H1 (cell line): ENCODE measurements at regions not wholly inside any gene's neighbourhood (a gene's known extent, or its start where the extent isn't known, plus 50 kb on each side); places are given as distances from the start of the nearest gene placed in this dataset.

Experiments
- CTCF ChIA-PET: fragments of 300-600 bp; sonication (Branson Sonifier 250); formaldehyde crosslinking; loops from one replicate; lab custom pipeline; 2021; ENCODE audit not compliant: partially characterized antibody; lab: Charles Lee
- POLR2A ChIA-PET: fragments of 300-600 bp; sonication (Branson Sonifier 250); formaldehyde crosslinking; loops from one replicate; lab custom pipeline; 2021; ENCODE audit warnings: inconsistent platforms; ENCODE audit not compliant: partially characterized antibody; lab: Charles Lee
- DNase-seq, 2 experiments: peaks; one replicate each; pipeline versions ENCODE4 v3.0.0 to v3.0.0-alpha.2; 2010 to 2022; ENCODE audit warnings: low spot score in 2 of 2, low read depth in 1 of 2, mixed read lengths in 1 of 2
- FAIRE-seq: peaks from 2 replicates; lab custom pipeline; 2011; peaks lifted over from hg19 to GRCh38; lab: Jason Lieb, UNC
- H2AFZ ChIP-seq: 2 replicates; pipeline ENCODE4 v1.8.1; 2012; ENCODE audit warnings: low read length, inconsistent platforms
- H2AK5ac ChIP-seq: 2 replicates; pipeline ENCODE4 v1.6.1; 2013; ENCODE audit warnings: low read depth, low read length
- H2BK120ac ChIP-seq: replicated peaks from 2 replicates; pipeline ENCODE3; 2013; ENCODE audit warnings: low read depth, low read length, inconsistent platforms
- H2BK12ac ChIP-seq: 2 replicates; pipeline ENCODE4 v1.6.1; 2013; ENCODE audit warnings: low read depth, low read length
- H2BK15ac ChIP-seq: 2 replicates; pipeline ENCODE4 v1.6.1; 2013; ENCODE audit warnings: low read length
- H2BK20ac ChIP-seq: 2 replicates; pipeline ENCODE4 v1.6.1; 2013; ENCODE audit warnings: low read length
- H2BK5ac ChIP-seq: 2 replicates; pipeline ENCODE4 v1.6.1; 2013; ENCODE audit warnings: low read depth, low read length
- H3K14ac ChIP-seq: 2 replicates; pipeline ENCODE4 v1.6.1; 2013; ENCODE audit warnings: inconsistent platforms; ENCODE audit not compliant: insufficient read length
- H3K18ac ChIP-seq: 2 replicates; pipeline ENCODE4 v1.6.1; 2013; ENCODE audit warnings: low read length; ENCODE audit errors: extremely low read depth
- H3K23ac ChIP-seq: 2 replicates; pipeline ENCODE4 v1.6.1; 2013; ENCODE audit warnings: inconsistent platforms; ENCODE audit not compliant: insufficient read length
- H3K23me2 ChIP-seq: 2 replicates; pipeline ENCODE4 v1.6.1; 2013; ENCODE audit warnings: low read depth, low read length
- H3K27ac ChIP-seq: 2 replicates; pipeline ENCODE4 v1.6.1; 2011; ENCODE audit warnings: low read depth, low read length, inconsistent platforms
- H3K27me3 ChIP-seq, 4 experiments: replicated peaks in 1 of 4; 1 replicate in 1 of 4; 2 replicates in 3 of 4; pipeline versions ENCODE4 v1.6.1 to v1.8.1; 2011 to 2013; ENCODE audit warnings: low read length in 3 of 4, mild to moderate bottlenecking in 3 of 4, inconsistent platforms in 2 of 4, mixed read lengths in 2 of 4, moderate library complexity in 1 of 4; ENCODE audit not compliant: control insufficient read depth in 3 of 4, insufficient read depth in 3 of 4; ENCODE audit errors: extremely low read depth in 1 of 4
- H3K36me3 ChIP-seq, 4 experiments: 2 replicates each; pipeline versions ENCODE4 v1.6.1 to v1.8.1; 2011 to 2013; ENCODE audit warnings: mild to moderate bottlenecking in 4 of 4, low read length in 3 of 4, moderate library complexity in 2 of 4, control low read depth in 1 of 4, inconsistent platforms in 1 of 4; ENCODE audit not compliant: insufficient read depth in 4 of 4, control insufficient read depth in 2 of 4
- H3K4ac ChIP-seq: replicated peaks from 2 replicates; pipeline ENCODE3; 2013; ENCODE audit warnings: low read length, low read depth, mixed read lengths, inconsistent platforms; ENCODE audit not compliant: insufficient read length
- H3K4me1 ChIP-seq, 4 experiments: replicated peaks in 1 of 4; 1 replicate in 1 of 4; 2 replicates in 3 of 4; pipeline versions ENCODE4 v1.6.1 to v1.8.1; 2011 to 2013; ENCODE audit warnings: low read length in 3 of 4, inconsistent platforms in 2 of 4, mixed read lengths in 1 of 4; ENCODE audit not compliant: insufficient read depth in 4 of 4, control insufficient read depth in 3 of 4
- H3K4me2 ChIP-seq, 2 experiments: 2 replicates each; pipeline versions ENCODE4 v1.6.1 to v1.8.1; 2011 to 2013; ENCODE audit warnings: low read depth in 2 of 2, low read length in 2 of 2, control low read depth in 1 of 2, inconsistent platforms in 1 of 2, mild to moderate bottlenecking in 1 of 2; ENCODE audit not compliant: insufficient read depth in 1 of 2
- H3K4me3 ChIP-seq, 4 experiments: fragments of 200-600, 300-600 bp in 1 of 4; sonication (generic), shearing (Covaris generic), sonication (Bioruptor Twin) in 1 of 4; 2 replicates each; pipeline versions ENCODE4 v1.5.1 to v1.8.1; 2011 to 2016; ENCODE audit warnings: low read length in 4 of 4, low read depth in 3 of 4, control low read depth in 2 of 4, inconsistent platforms in 2 of 4, mild to moderate bottlenecking in 2 of 4, mixed read lengths in 1 of 4, moderate library complexity in 1 of 4; ENCODE audit not compliant: insufficient read depth in 2 of 4; ENCODE audit errors: extremely low read depth in 1 of 4
- H3K56ac ChIP-seq: replicated peaks from 2 replicates; pipeline ENCODE3; 2013; ENCODE audit warnings: low read depth, mild to moderate bottlenecking, mixed read lengths, low read length, inconsistent platforms; ENCODE audit not compliant: insufficient read length
- H3K79me1 ChIP-seq: 2 replicates; pipeline ENCODE4 v1.6.1; 2013; ENCODE audit warnings: low read depth, low read length, control low read depth
- H3K79me2 ChIP-seq, 2 experiments: 2 replicates each; pipeline versions ENCODE4 v1.6.1 to v1.8.1; 2012 to 2013; ENCODE audit warnings: low read length in 2 of 2, mild to moderate bottlenecking in 2 of 2, inconsistent platforms in 1 of 2; ENCODE audit not compliant: insufficient read depth in 2 of 2, control insufficient read depth in 1 of 2
- H3K9ac ChIP-seq, 4 experiments: replicated peaks in 1 of 4; 1 replicate in 1 of 4; 2 replicates in 3 of 4; pipeline versions ENCODE4 v1.6.1 to v1.8.1; 2011 to 2013; ENCODE audit warnings: low read depth in 3 of 4, low read length in 3 of 4, control low read depth in 2 of 4, mild to moderate bottlenecking in 2 of 4, moderate library complexity in 2 of 4, inconsistent platforms in 1 of 4; ENCODE audit errors: extremely low read depth in 1 of 4
- H3K9me3 ChIP-seq, 2 experiments: 2 replicates each; pipeline versions ENCODE4 v1.6.1 to v1.8.1; 2012 to 2013; ENCODE audit warnings: mild to moderate bottlenecking in 2 of 2, moderate library complexity in 2 of 2, control low read depth in 1 of 2, inconsistent platforms in 1 of 2, low read depth in 1 of 2, low read length in 1 of 2, mixed read lengths in 1 of 2; ENCODE audit not compliant: insufficient read depth in 2 of 2
- H4K20me1 ChIP-seq, 2 experiments: replicated peaks in 1 of 2; 2 replicates each; pipeline versions ENCODE3 to v1.8.1; 2011 to 2013; ENCODE audit warnings: inconsistent platforms in 2 of 2, low read length in 2 of 2, mild to moderate bottlenecking in 1 of 2; ENCODE audit not compliant: insufficient read depth in 2 of 2, control insufficient read depth in 1 of 2
- H4K5ac ChIP-seq: 2 replicates; pipeline ENCODE4 v1.6.1; 2013; ENCODE audit warnings: low read length, low read depth, mixed read lengths, inconsistent platforms; ENCODE audit not compliant: insufficient read length
- H4K8ac ChIP-seq: 2 replicates; pipeline ENCODE4 v1.8.0; 2013; ENCODE audit warnings: mild to moderate bottlenecking, moderate library complexity, low read length, inconsistent platforms; ENCODE audit not compliant: insufficient read depth; ENCODE audit errors: extremely low read depth
- H4K91ac ChIP-seq: replicated peaks from 2 replicates; pipeline ENCODE3; 2013; ENCODE audit warnings: low read length, mixed read lengths, inconsistent platforms; ENCODE audit not compliant: insufficient read length
- ASH2L ChIP-seq: fragments of 200-600, 300-600 bp; sonication (generic); IDR thresholded peaks from one replicate; pipeline ENCODE4 v1.7.1; 2017; ENCODE audit warnings: low read length
- CEBPB ChIP-seq: IDR thresholded peaks from 2 replicates; pipeline ENCODE4 v1.6.1; 2012; ENCODE audit warnings: low read depth, low read length
- CHD2 ChIP-seq: IDR thresholded peaks from 2 replicates; pipeline ENCODE4 v1.6.1; 2012; ENCODE audit warnings: low read length, improper control_type of control experiment
- CREB1 ChIP-seq: IDR thresholded peaks from 2 replicates; pipeline ENCODE4 v1.6.1; 2012; ENCODE audit warnings: inconsistent platforms
- HDAC2 ChIP-seq, 2 experiments: fragments of 300-600 bp in 1 of 2; sonication (generic) in 1 of 2; IDR thresholded peaks; 2 replicates each; pipeline ENCODE4 v1.6.1; 2011 to 2012; ENCODE audit warnings: low read depth in 2 of 2, low read length in 2 of 2, mild to moderate bottlenecking in 2 of 2, moderate library complexity in 2 of 2, borderline replicate concordance in 1 of 2, inconsistent platforms in 1 of 2
- JUND ChIP-seq: IDR thresholded peaks from 2 replicates; pipeline ENCODE4 v1.6.1; 2011; ENCODE audit warnings: mild to moderate bottlenecking, improper control_type of control experiment, low read length
- KDM4A ChIP-seq: IDR thresholded peaks from one replicate; pipeline ENCODE4 v1.7.1; 2012; ENCODE audit warnings: low read depth, mild to moderate bottlenecking, moderate library complexity, low read length, inconsistent platforms; ENCODE audit not compliant: severe bottlenecking
- NRF1 ChIP-seq: IDR thresholded peaks from 2 replicates; pipeline ENCODE4 v1.6.1; 2011; ENCODE audit warnings: mild to moderate bottlenecking, low read depth, low read length, improper control_type of control experiment
- POLR2A ChIP-seq, 2 experiments: IDR thresholded peaks; 1 replicate in 1 of 2; 2 replicates in 1 of 2; pipeline ENCODE4 v1.6.1; 2011; ENCODE audit warnings: low read depth in 2 of 2, low read length in 2 of 2, mild to moderate bottlenecking in 2 of 2; ENCODE audit errors: control extremely low read depth in 1 of 2
- RXRA ChIP-seq: IDR thresholded peaks from 2 replicates; pipeline ENCODE4 v1.6.1; 2011; ENCODE audit warnings: low read depth, mild to moderate bottlenecking, low read length, moderate library complexity; ENCODE audit not compliant: insufficient read depth
- SAP30 ChIP-seq: fragments of 300-600 bp; sonication (generic); IDR thresholded peaks from 2 replicates; pipeline ENCODE4 v1.7.1; 2012; ENCODE audit warnings: low read length, moderate library complexity, mild to moderate bottlenecking, inconsistent platforms; ENCODE audit not compliant: insufficient read depth, insufficient replicate concordance
- SP2 ChIP-seq: IDR thresholded peaks from 2 replicates; pipeline ENCODE4 v1.6.1; 2012; ENCODE audit warnings: mild to moderate bottlenecking, low read length, inconsistent platforms
- TAF7 ChIP-seq: optimal IDR thresholded peaks from 2 replicates; pipeline ENCODE3; 2011; ENCODE audit warnings: low read depth, mild to moderate bottlenecking, inconsistent platforms, low read length, moderate library complexity, borderline replicate concordance
- TBP ChIP-seq: IDR thresholded peaks from 2 replicates; pipeline ENCODE4 v1.6.1; 2011; ENCODE audit warnings: low read depth, low read length, improper control_type of control experiment
- WGBS, 2 experiments: shearing (Covaris generic) in 1 of 2; methylation state at CpG; one replicate each; pipeline versions ENCODE4 v1.1.6 to v1.1.7; 2013 to 2015; ENCODE audit warnings: low lambda C conversion rate in 2 of 2, mixed read lengths in 2 of 2, inconsistent platforms in 1 of 2, low coverage in 1 of 2, missing lambda C conversion rate in 1 of 2; ENCODE audit not compliant: insufficient replicate concordance in 2 of 2, insufficient coverage in 1 of 2, insufficient read length in 1 of 2; ENCODE audit errors: extremely low coverage in 1 of 2, missing lambda C conversion rate in 1 of 2; 5-methylcytosine and 5-hydroxymethylcytosine counted together
- TF ChIP-seq, protein P1 (sequence below): IDR thresholded peaks from 2 replicates; pipeline ENCODE4 v1.6.1; 2012; ENCODE audit warnings: inconsistent platforms

DNA sequence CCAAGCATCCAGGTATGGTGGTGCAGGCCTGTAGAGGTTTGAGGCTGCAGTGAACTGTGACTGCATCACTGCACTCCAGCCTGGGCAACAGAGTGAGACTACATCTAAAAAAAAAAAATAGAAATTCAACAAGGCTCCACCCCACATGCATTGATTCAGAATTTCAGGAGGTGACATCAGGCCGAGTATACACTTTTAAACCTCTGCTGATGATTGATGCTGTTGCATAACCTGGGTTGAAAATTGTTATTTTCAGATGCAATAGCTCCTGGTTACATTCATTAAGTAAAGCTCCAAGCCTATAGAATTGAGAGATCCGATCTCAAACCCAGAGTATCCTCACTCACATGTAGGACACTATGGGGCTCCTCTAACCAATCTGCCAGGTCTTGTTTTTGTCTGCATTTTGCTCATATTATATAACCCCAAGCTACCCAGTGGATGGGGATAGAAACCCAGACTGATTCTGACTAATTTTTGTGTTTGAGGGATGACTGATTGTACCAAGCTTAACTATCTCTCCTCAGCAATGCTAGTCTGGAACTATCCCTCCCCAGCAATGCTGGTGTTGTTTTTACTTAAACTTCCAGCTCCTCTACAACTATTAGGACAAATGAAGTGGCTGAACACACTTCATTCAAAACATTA, 123.5 kb upstream of the PREP start:
- H3K9me3 ChIP-seq = no peaks in the 10 kb centered on the region
- FAIRE-seq (no peak), DNase-seq (no peak)
- H3K4me3 ChIP-seq = no peak overlapping the region
- H3K23me2 ChIP-seq = no peaks in the 10 kb centered on the region
- no peak overlapping the region for H3K14ac ChIP-seq
- no peaks in the 10 kb centered on the region for H3K79me2 ChIP-seq
- no peak overlapping the region for H3K4me2 ChIP-seq
- no peak overlapping the region for H2BK20ac ChIP-seq
- H4K8ac ChIP-seq = no peak overlapping the region
- ChIA-PET CTCF (interaction anchor here (0.9 to 1.1 kb wide), 3 partner anchors 10 to 225 kb away, joined by 3 to 4 read pairs (median 3); no protein-coding TSS in a partner anchor), POLR2A (no interaction called here)
- no peak overlapping the region for H2BK120ac ChIP-seq
- H2BK5ac ChIP-seq = no peak overlapping the region
- H3K27ac ChIP-seq = no peak overlapping the region
- no peaks in the 10 kb centered on the region for H3K79me1 ChIP-seq
- H3K56ac ChIP-seq = no peak overlapping the region
- no peak overlapping the region for H3K18ac ChIP-seq
- no peak overlapping the region for H3K4ac ChIP-seq
- WGBS, 2 experiments = 84% methylated on average over 2 of the region's 2 CpGs; no CpG with 5 or more reads in 1 of the 2 experiments
- no peaks in the 10 kb centered on the region for H3K4me1 ChIP-seq
- no peak overlapping the region for H3K9ac ChIP-seq
- H4K91ac ChIP-seq = no peak overlapping the region
- H2AFZ ChIP-seq = no peak overlapping the region
- no peak overlapping the region for H2BK15ac ChIP-seq
- H3K23ac ChIP-seq = no peak overlapping the region
- H4K5ac ChIP-seq = no peak overlapping the region
- H2AK5ac ChIP-seq = no peak overlapping the region
- no peak overlapping the region for H2BK12ac ChIP-seq
- H4K20me1 ChIP-seq = no peaks in the 10 kb centered on the region
- no peaks in the 10 kb centered on the region for H3K36me3 ChIP-seq
- no peaks in the 10 kb centered on the region for H3K27me3 ChIP-seq
- TF ChIP-seq SAP30 (no peak), TBP (no peak), RXRA (no peak), CREB1 (no peak), TAF7 (no peak), CHD2 (no peak), KDM4A (no peak), SP2 (no peak), NRF1 (no peak), HDAC2 (IDR thresholded peaks at IDR 0.05; ENCODE audit: borderline replicate concordance in 1 of 2, low read depth in 2 of 2, low read length in 2 of 2) (no peak), CEBPB (no peak), POLR2A (IDR thresholded peaks at IDR 0.05; ENCODE audit: control extremely low read depth in 1 of 2, low read depth in 2 of 2, low read length in 2 of 2) (no peak), ASH2L (no peak), JUND (no peak)
- TF ChIP-seq, protein P1, sequence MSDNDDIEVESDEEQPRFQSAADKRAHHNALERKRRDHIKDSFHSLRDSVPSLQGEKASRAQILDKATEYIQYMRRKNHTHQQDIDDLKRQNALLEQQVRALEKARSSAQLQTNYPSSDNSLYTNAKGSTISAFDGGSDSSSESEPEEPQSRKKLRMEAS = no peak
